HFFc6 (cell line): ENCODE measurements at regions not wholly inside any gene's neighbourhood (a gene's known extent, or its start where the extent isn't known, plus 50 kb on each side); places are given as distances from the start of the nearest gene placed in this dataset.
"Not testable (repeated sequence)": the region's sequence is repeated elsewhere in the genome, so short reads cannot be mapped to it uniquely, and the experiment has no call there.

Source experiments
- DNase-seq: peaks from one replicate; pipeline ENCODE4 v3.0.0-alpha.2; 2018
- H3K27ac Mint-ChIP-seq: 2 replicates; pipeline ENCODE4 v1.8.0; 2020; ENCODE audit warnings: mild to moderate bottlenecking, mixed read lengths
- H3K27me3 Mint-ChIP-seq: 2 replicates; pipeline ENCODE4 v1.8.0; 2021; ENCODE audit warnings: mild to moderate bottlenecking, moderate library complexity, mixed read lengths; ENCODE audit not compliant: insufficient read depth
- H3K36me3 Mint-ChIP-seq: 2 replicates; pipeline ENCODE4 v1.8.0; 2021; ENCODE audit warnings: low read depth, mixed read lengths
- H3K4me1 Mint-ChIP-seq: 2 replicates; pipeline ENCODE4 v1.8.0; 2020; ENCODE audit warnings: low read depth, mixed read lengths
- H3K4me3 Mint-ChIP-seq: 2 replicates; pipeline ENCODE4 v1.8.0; 2020; ENCODE audit warnings: mild to moderate bottlenecking, moderate library complexity, mixed read lengths
- H3K9me3 Mint-ChIP-seq: 2 replicates; pipeline ENCODE4 v1.8.0; 2020; ENCODE audit warnings: mild to moderate bottlenecking, mixed read lengths
- CTCF ChIP-seq: fragments of 200-600 bp; sonication (generic); IDR thresholded peaks from 2 replicates; pipeline ENCODE4 v1.5.0; 2021; ENCODE audit warnings: antibody characterized with exemption, mild to moderate bottlenecking

GRCh38 chr2:129829588-129829987 is 149.9 kb upstream of the RAB6C start:
- DNase-seq: no peak
- Mint-ChIP-seq H3K9me3 (peaks cover 31% of the 10 kb centered on the region), H3K27ac (no peak overlapping the region), H3K4me1 (no peaks in the 10 kb centered on the region), H3K27me3 (no peaks in the 10 kb centered on the region), H3K4me3 (no peak overlapping the region), H3K36me3 (peaks cover 13% of the 10 kb centered on the region)
- TF ChIP-seq CTCF: no peak

GRCh38 chr2:129831018-129831417 is 148.4 kb upstream of the RAB6C start:
- H3K27ac Mint-ChIP-seq: no peak overlapping the region
- no peaks in the 10 kb centered on the region for H3K4me1 Mint-ChIP-seq
- no peak for DNase-seq
- no peaks in the 10 kb centered on the region for H3K27me3 Mint-ChIP-seq
- peaks cover 13% of the 10 kb centered on the region for H3K36me3 Mint-ChIP-seq
- TF ChIP-seq CTCF: no peak
- H3K9me3 Mint-ChIP-seq: peaks cover 27% of the 10 kb centered on the region
- H3K4me3 Mint-ChIP-seq: no peak overlapping the region

GRCh38 chr2:129833465-129833864 is 146.0 kb upstream of the RAB6C start:
- peaks cover 27% of the 10 kb centered on the region for H3K9me3 Mint-ChIP-seq
- not testable (repeated sequence) for DNase-seq, H3K27me3 Mint-ChIP-seq, H3K27ac Mint-ChIP-seq, H3K4me3 Mint-ChIP-seq, H3K4me1 Mint-ChIP-seq
- peaks cover 13% of the 10 kb centered on the region for H3K36me3 Mint-ChIP-seq

GRCh38 chr2:129847043-129847442 is 132.4 kb upstream of the RAB6C start:
- no peak for TF ChIP-seq CTCF
- H3K27ac Mint-ChIP-seq: no peak overlapping the region
- H3K9me3 Mint-ChIP-seq: no peaks in the 10 kb centered on the region
- H3K36me3 Mint-ChIP-seq: no peaks in the 10 kb centered on the region
- no peak overlapping the region for H3K4me3 Mint-ChIP-seq
- no peak for DNase-seq
- no peaks in the 10 kb centered on the region for H3K4me1 Mint-ChIP-seq
- peaks cover 5% of the 10 kb centered on the region for H3K27me3 Mint-ChIP-seq

- H3K4me1 Mint-ChIP-seq: no peaks in the 10 kb centered on the region; the same call in 1 of the 2 replicates
Observed at GRCh38 chr2:129849559-129850160, 129.8 kb upstream of the RAB6C start.

GRCh38 chr2:129857200-129857599 is 122.3 kb upstream of the RAB6C start:
- H3K4me1 Mint-ChIP-seq: no peaks in the 10 kb centered on the region; the same call in 1 of the 2 replicates
- H3K9me3 Mint-ChIP-seq: no peaks in the 10 kb centered on the region; the same call in 1 of the 2 replicates
- H3K27me3 Mint-ChIP-seq: peaks cover 8% of the 10 kb centered on the region; the same call in 1 of the 2 replicates
- no peak overlapping the region for H3K27ac Mint-ChIP-seq
- no peak for DNase-seq
- TF ChIP-seq CTCF: no peak
- no peak overlapping the region for H3K4me3 Mint-ChIP-seq
- H3K36me3 Mint-ChIP-seq: no peaks in the 10 kb centered on the region

More at GRCh38 chr2:129849559-129850160, 129.8 kb upstream of the RAB6C start:
- DNase-seq: peak; percentile 75
- H3K27ac Mint-ChIP-seq: no peak overlapping the region
- no peaks in the 10 kb centered on the region for H3K36me3 Mint-ChIP-seq
- no peak overlapping the region for H3K4me3 Mint-ChIP-seq
- peaks cover 5% of the 10 kb centered on the region for H3K27me3 Mint-ChIP-seq
- peak; percentile 90 for TF ChIP-seq CTCF
- no peaks in the 10 kb centered on the region for H3K9me3 Mint-ChIP-seq
